Cerebellar cortex (tissue), 1 donor: ENCODE measurements at regions not wholly inside any gene's neighbourhood (a gene's known extent, or its start where the extent isn't known, plus 50 kb on each side); places are given as distances from the start of the nearest gene placed in this dataset.
A peak's percentile ranks its signal among the peaks of the same experiment; 100 is the strongest.
"Not testable (repeated sequence)": the region's sequence is repeated elsewhere in the genome, so short reads cannot be mapped to it uniquely, and the experiment has no call there.

ENCODE experiments used
- DNase-seq: peaks from one replicate; pipeline ENCODE4 v3.0.0-alpha.2; 2015; ENCODE audit warnings: low spot score

DNA sequence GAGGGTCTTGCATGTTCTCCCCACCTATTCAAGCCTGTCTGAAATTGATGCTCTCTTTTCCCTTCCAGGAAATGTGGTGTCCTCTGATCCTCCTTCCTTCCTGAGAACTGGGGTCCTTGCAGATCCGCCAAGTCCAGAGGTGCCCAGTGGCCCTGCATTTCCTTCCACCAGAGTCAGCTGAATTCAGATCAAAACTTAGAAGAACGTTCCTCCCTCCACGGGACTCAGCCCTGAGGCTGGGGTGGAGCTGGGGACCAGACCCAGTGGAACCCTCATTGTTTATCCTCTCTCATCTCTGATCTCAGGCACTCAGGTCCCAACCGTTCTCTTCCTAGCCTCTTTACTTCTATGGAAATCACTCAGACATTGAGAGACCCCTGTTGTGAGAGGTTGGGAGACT lies 477.3 kb downstream of the TSHZ3 start:
- DNase-seq, result no peak

DNA sequence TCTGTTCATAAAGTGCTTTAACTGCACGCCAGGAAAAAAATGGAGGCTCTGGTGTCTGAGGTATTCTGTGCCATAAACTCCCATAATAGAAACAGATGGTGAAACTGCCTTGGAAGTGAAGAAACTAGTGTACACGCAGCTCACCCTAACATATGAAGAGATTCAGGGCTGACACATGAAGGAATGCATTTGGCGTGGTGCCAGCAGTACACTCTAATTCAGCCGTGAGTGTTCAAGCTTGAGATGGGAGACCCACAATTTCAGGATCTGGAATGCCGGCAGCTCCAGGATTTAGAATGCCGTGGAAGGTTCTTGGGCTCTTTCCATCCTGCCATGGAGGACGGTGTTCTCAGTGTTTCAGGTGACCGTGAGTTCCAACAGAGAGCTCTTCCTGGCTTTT lies 478.4 kb downstream of the TSHZ3 start:
- DNase-seq, result peak; percentile 2

DNA sequence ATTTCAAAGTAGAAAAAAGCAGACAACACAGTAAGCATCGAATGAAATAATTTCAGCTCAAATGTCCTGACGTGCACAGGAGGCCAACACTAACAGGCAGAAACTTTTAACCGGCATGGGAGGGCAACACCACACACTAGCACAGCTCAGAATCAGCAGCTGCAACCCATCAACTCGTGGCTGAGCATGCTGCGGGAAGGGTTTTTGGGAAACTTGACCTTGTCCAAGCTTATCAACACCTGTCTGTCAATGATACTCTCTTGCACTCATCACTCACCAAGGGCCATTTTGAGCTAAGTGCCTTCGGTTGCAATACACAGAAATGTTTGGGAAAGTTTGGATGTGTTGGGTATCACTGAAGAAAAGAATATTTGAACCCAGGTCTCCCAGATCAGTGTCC lies 483.7 kb downstream of the TSHZ3 start:
- no peak for DNase-seq

DNA sequence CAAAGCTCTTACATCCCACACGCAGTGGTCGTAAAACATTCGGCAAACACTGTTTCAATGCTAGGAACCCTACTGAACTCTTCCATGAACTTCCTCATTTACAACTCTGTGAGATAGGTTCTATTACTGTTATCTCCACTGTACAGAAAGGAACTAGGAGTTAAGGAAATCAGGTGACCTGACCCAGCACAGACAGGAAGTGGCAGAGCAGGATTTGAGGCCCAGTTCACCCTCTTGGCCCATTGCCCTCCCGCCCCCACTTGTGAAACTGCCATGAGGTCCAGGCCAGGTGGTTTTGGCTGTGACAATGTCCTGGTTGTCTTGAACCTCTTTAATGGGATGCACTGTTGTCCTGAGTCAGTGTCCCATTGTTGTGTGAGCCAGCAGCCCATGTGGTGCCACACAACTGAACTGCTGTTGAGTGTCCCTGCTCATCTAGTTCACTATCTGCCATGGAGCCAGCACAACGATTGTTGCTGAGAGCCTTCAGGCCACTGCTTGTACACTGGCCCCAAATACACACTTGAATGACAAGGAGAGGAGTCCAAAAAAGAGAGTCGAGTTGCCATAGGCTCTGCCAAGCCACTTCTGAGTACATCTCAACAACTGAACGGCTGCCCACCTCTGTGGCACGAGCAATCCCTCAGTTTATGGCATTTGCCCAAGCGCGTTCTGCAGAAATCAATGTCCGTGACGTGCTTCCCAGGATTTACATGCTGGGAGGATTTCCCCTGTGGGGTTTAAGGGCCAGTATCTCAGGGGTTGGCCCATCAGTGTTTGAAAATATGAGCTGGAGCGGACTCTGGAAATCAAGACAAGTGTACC lies 484.6 kb downstream of the TSHZ3 start:
- no peak for DNase-seq

DNA sequence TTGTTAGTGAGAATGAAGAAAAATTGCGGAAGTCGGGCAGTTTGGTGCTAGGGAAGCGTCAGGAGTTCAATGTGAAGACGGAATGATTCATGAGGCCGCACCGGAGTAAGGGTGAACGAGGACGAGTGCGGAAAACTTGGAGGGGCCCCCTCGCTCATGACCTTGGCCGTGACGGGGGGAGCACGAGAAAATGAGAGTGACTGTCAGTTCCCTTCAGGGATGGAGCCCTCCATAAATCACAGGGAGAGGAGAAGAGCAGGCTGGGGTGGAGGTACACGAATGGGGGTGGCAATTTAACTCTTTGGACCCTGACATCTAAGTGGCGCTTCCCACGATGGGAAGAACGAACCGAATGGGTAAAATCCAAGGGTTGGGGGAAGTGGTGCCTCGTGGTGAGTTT lies 486.4 kb downstream of the TSHZ3 start:
- DNase-seq, result no peak

DNA sequence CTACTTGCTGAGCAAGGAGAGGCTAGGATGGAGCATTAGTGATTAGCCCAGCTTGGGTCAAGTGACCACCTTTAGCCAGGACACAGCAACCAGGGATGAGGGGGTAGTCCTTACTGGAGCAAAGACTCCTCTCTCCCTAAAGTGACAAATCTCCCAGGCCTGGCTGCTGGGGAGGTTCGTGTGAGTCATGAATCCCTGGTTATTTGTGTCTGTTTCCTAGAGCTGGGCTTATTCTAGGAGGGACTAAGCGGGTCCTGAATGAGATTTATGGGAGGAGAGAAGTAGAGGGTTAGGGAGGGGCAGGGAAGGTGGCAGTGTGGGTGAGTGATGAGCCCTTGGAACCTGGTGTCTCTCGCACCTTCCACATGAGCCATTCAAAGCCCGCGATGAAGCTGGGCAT lies 487.3 kb downstream of the TSHZ3 start:
- DNase-seq, result no peak

DNA sequence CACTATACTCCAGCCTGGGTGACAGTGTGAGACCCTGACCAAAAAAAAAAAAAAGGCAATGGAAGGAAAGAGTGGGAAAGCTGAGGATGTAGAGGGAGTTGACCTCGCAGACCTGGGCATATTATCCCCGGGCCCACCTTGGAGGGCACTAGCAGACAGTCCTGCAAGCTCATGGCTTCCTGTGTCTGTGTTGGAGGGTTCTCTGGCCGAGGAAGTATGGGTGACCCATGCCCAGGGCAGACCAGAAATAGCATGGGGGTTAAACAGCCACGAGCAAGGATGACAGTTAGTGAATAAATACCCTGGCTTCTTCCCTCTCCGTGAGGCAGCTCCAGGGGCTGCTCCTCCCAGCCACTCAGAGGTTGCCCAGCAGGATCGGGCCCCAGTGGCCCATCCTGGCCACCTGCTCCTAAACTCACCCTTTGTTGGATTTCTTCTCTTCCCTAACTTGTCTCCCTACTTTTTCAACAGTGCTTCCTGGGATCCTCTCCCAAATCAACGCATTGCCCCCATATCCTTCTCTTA lies 485.8 kb downstream of the ZNF536 start:
- DNase-seq, result no peak

DNA sequence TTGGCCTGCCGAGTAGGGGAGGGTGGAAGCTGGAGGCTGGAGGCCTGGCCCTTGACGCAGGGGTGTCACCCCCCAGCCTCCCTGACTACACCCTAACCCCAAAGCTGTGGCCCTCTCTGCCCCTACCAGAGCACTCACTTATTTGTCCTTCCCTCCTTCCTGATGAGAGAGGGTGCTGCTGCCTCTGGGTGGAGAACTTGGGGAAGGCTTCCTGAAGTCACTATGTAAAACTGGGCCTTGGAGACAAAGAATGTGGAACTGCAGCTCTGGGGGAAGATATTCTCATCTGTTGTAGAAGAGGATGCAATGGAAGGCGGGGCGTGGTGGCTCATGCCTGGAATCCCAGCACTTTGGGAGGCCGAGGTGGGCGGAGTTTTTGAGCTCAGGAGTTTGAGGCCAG lies 485.2 kb downstream of the ZNF536 start:
- no peak for DNase-seq

DNA sequence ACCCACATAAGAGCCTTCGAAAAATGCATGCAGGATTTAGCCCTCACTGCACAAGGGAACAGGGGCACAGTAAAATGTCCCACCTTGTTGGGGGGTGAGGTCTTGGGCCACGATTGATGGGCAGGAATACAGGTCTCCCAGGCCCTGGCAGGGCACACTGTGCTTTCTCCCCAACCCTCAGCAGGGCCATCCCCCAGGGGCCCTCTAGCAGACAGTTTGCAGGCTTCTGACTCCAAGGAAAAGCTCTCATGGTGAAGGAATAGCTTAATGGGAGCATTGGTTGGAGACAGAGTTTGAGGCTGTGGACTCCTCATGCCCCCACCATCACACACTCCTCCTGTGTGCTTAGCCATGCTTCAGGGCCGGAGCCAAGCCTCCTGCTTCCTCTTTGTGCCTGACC lies 484.6 kb downstream of the ZNF536 start:
- no peak for DNase-seq

DNA sequence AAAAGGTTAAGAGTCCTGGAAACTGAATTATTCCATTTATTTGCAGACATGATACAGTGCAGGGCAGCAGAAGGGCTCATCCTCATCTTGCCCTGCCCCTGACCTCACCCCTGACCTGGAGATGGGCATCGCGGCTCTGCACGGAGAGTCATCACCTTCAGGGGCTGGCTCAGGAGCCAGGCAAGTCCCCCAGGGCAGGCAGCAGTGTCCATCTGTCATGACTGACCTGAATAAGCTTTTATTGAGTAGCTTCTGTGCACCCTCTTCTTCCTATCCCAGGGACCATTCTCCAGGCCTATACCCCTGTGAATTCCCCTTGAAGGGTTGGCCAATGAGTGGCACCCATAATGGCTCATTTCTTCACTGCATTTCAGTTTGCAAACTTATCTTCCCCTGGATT lies 484.2 kb downstream of the ZNF536 start:
- no peak for DNase-seq

DNA sequence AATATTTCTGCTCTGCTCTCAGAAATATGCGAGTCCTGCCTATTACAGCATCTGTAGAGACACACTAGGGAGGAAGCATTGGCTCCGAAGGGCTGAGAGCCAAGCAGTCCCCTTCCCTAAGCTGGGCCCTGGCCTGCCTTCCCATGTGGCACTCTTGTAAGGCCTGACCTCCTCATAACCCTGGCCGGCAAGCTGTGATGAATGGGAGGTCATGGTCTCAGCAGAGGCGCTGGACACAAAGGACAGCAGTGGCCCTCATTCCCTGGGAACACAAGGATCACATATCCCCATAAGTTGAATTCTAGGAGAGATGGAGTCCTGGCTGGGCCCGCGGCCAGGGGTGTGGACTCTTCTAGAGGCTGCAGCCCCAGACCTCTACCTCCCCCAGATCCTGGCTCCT lies 483.3 kb downstream of the ZNF536 start:
- no peak for DNase-seq

DNA sequence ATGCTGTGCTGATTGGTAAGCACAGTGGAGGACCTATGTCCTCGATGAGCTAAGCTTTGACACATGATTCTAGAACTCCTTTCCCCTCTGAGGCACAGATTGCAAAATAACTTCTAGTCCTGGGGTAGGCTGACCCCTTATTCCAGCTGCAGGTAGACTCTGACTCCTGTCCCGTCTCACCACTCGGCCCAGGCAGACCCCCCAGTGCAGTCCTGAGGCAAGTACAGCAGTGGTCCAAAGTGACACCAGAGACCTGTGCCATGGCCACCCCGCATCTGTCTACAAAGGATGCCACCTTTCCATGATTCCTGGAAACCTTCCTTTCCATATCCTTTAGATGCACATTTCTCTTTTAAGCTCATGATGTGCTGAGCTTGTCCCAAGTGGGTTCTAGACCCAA lies 482.5 kb downstream of the ZNF536 start:
- no peak for DNase-seq

DNA sequence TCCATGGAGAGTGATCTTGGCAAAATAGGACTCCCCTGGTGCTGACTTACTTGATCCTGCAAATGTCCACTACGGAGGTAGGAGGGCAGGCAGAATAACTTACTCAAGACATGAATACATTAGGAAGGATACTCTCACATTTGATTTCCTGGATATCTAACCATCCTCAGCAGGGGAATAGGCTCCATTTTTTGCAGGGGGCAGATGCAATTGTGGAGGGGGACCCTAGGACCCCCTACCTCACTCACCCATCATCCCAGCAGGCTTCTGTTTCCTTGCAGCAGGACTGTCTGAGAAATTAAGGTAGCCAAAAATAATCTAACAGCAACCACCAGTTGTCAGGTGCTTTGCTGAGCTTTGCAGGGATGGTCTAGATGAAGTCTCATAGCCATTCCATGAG lies 482.0 kb downstream of the ZNF536 start:
- DNase-seq, result no peak

DNA sequence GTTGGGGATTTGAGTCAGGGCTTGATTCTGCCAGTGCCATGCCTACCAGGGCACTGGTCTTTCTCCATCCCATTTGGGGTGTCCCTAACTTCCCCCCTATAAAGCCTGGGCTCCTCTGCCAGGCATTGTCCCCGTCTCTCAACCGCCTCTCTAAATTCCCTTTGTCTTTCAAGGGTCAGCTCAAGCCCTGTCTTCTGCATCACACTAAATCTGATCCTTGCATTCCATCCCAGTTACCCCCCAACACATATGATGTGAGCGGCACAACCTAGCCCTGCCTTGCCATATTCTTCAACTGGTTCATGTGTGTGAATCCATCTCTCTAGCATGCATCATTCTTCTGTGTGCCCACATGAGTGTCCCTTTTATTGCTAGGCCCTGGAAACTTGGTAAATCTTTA lies 480.9 kb downstream of the ZNF536 start:
- no peak for DNase-seq

DNA sequence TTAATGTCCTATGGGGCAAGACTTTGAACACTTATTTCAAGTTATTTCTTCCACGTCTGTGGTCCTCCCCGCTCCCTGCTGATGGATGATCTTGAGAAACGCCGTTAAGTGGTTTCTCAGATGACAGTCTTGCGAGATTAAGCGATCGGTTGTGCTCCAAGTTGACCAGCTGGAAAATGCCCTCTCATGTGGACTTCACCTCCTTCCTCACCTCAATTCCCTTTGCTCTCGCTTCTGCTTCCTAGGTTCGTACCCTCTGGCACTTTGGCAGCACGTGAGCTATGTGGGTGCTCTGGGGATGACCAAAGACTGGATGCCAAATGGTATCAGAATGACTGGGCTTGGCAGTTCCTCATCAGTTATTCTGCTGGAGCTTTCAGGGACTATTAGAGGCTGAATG lies 480.0 kb downstream of the ZNF536 start:
- DNase-seq, result no peak

DNA sequence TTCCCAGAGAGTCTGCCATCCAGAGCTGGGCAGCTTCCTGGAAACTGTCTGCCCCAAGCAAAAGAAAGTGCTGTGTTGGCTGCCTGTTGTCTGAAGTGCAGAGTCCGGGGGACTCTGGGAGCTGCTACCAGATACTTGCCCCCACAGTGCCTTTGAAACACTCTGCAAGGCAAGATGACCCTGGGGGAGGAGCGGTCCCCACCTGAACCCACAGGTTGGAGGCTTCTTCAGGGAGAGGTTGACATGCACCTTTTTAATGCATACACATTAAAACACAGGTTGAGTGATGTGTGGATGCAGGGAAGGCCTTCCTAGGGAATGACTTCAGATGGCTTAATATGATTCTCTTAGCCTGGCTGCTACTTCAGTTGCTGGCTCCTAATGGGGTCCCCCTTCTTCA lies 479.5 kb downstream of the ZNF536 start:
- no peak for DNase-seq

DNA sequence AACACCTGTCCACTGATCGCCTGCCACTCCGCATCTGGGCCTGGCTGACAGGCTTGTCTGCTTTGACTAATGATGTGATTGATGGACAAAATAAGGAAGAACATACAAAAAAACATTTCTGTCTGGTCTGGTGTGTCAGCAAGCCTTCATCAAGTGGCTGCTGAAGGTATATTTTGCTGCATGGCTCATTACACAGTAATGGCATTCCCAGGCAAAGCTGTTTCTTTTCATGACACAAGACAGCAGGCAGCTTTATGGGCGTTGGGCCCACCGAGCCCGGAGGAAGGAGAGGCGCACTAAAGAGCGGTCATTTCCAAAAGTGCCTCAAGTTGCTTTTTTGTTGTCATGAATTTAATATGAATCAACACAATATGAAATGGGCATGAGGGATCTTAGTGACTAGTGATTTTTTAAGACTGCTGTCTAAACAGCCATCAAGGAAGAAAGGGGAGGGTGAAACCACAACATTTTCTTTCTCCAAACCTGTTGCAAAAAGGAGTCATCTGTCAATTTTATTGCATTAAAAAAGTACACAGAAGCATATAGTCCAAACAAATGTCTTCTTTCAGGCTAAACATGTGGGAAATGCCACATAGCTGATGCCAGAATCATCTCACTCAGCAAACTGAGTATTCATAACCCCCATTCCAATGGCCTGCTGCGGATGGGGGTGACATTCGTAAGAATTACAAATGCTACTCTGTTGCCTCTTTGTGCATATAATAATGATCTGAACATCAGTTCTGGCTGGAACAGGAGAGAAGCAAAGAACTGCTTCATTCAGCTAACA lies 476.6 kb downstream of the ZNF536 start:
- DNase-seq, result no peak

DNA sequence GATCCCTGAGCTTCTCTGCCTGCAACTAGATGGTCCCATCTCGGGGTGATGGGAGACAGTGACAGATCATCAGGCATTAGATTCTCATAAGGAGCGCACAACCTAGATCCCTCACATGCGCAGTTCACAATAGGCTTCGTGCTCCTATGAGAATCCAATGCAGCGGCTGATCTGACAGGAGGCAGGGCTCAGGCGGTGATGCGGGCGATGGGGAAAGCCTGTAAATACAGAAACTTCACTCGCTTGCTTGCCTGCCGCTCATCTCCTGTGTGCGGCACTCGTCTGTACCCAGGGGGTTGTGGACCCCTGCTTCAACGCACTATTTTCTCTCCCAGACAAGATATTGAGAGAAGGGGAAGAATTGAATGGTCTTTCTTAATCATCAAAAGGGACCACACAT lies 473.9 kb downstream of the ZNF536 start:
- DNase-seq, result no peak

DNA sequence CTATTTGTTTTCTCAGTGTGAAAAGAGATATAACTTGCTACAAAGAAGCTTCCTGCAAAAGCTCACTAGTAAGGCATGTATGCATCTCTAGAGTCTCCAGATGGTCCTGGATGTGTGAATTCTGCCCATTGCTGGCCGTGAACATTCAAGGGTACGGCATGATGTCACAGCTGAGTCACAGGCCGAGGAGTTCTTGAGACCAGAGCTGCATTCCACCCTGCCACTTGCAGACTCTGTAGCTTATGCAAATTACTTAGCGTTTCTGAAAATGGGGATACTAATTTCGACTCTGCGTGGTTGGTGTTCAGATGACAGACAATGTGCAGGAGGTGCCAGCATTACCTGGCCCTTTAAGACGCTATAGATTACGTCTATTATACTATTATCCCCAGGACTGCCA lies 470.7 kb downstream of the ZNF536 start:
- DNase-seq, result no peak

DNA sequence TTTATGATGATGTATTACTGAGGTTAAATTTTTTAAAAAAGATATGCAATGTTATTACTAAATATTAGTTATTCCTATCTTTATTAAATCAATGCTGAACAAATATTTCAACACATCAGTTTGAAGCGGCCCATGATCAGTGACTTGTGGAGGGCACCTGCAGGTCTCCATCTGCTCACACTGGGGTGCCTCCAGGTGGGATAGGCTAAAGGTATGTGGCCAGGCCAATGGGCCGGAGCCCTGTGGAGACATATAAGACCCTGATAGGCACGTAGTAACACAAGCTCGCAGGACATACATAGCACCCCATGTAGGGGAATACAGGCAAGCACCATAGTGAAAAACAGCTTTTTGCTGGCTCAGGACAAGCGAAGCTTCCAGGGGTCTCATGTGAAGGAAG lies 469.8 kb downstream of the ZNF536 start:
- DNase-seq, result no peak

DNA sequence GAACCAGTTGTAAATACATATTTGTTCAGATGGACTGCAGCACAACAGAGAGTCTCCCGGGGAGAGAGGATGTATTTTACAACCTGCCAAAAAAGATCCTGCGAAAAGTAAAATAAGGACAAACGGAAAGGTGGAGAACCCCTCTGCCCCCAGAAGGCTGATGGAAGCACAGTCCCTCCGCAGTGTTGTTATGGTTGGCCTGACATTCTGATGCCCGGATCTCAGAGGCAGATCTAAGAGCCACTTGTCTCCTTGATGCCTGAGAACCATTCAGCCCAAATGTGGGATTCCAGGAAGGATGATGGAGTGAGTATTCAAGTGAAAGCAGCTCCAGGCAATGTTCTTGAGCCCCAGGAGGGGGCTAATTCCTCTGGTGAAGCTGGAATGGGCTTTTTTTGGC lies 458.7 kb downstream of the ZNF536 start:
- no peak for DNase-seq

DNA sequence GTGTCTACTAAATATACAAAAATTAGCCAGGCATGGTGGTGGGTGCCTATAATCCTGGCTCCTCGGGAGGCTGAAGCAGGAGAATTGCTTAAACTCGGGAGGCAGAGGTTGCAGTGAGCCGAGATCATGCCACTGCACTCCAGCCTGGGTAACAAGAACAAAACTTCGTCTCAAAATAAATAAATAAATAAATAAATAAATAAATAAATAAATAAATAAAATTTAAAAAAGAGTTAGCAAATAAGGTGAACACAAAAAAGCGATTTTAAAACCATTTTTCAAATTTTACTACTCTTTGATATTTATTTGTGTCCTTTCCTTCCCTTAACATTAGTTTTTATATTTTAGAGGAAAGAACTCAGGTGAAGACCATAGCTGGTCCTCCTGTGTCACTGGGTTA lies 453.3 kb downstream of the ZNF536 start:
- DNase-seq, result not testable (repeated sequence)

DNA sequence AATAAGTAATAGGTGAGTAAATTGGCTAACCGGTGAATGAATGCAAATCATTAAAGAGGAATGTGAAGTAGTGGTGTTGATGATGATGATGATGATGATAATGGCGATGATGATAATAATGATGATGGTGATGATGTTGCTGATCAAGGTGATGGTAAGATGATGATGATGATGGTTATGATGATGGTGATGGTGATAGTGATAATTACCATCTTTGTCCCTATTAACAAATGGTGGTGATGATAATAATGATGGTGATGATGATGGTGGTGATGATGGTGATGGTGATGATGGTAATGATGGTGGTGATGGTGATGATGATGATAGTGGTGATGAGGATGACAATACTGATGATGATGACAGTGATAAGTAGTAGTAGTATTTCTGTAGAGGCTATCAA lies 452.6 kb downstream of the ZNF536 start:
- DNase-seq, result no peak
